HepG2 (cell line): ENCODE measurements at regions not wholly inside any gene's neighbourhood (a gene's known extent, or its start where the extent isn't known, plus 50 kb on each side); places are given as distances from the start of the nearest gene placed in this dataset.
A peak's percentile ranks its signal among the peaks of the same experiment; 100 is the strongest.

Experiments
- IRX3 ChIP-seq: sonication (generic); formaldehyde crosslinking; IDR thresholded peaks from 2 replicates; pipeline ENCODE4 v1.8.1; 2023; ENCODE audit warnings: mild to moderate bottlenecking, low read depth, missing genetic modification reagents, borderline replicate concordance
- MIER3 ChIP-seq: IDR thresholded peaks from 2 replicates; pipeline ENCODE4 v1.6.1; 2016; ENCODE audit warnings: missing compliant biosample characterization, borderline replicate concordance
- PHF21A ChIP-seq: sonication (generic); formaldehyde crosslinking; IDR thresholded peaks from 2 replicates; pipeline ENCODE4 v1.5.0; 2020; ENCODE audit warnings: mild to moderate bottlenecking, missing genetic modification reagents
- ZBTB38 ChIP-seq: sonication (generic); formaldehyde crosslinking; IDR thresholded peaks from 2 replicates; pipeline ENCODE4 v1.5.1; 2020; ENCODE audit warnings: mild to moderate bottlenecking, missing genetic modification reagents
- ZC3H13 ChIP-seq: sonication (generic); formaldehyde crosslinking; IDR thresholded peaks from 2 replicates; pipeline ENCODE4 v1.8.1; 2023; ENCODE audit warnings: mild to moderate bottlenecking, missing genetic modification reagents, moderate library complexity
- ZFYVE20 ChIP-seq: sonication (generic); formaldehyde crosslinking; IDR thresholded peaks from 2 replicates; pipeline ENCODE4 v1.8.0; 2023; ENCODE audit warnings: low read depth, mild to moderate bottlenecking, moderate library complexity, missing genetic modification reagents, borderline replicate concordance
- ZNF230 ChIP-seq: sonication (generic); formaldehyde crosslinking; IDR thresholded peaks from 2 replicates; pipeline ENCODE4 v1.4.0; 2020; ENCODE audit warnings: mild to moderate bottlenecking, missing genetic modification reagents
- ZNF256 ChIP-seq: sonication (generic); formaldehyde crosslinking; conservative IDR thresholded peaks from 2 replicates; pipeline ENCODE4 v1.4.0; 2020; ENCODE audit warnings: missing genetic modification reagents
- ZNF484 ChIP-seq: sonication (generic); formaldehyde crosslinking; IDR thresholded peaks from 2 replicates; pipeline ENCODE4 v1.5.1; 2020; ENCODE audit warnings: mild to moderate bottlenecking, low read depth, missing genetic modification reagents, borderline replicate concordance
- ZNF556 ChIP-seq: sonication (generic); formaldehyde crosslinking; IDR thresholded peaks from 2 replicates; pipeline ENCODE4 v1.4.0; 2020; ENCODE audit warnings: mild to moderate bottlenecking, missing genetic modification reagents, borderline replicate concordance
- ZNF589 ChIP-seq: sonication (generic); formaldehyde crosslinking; conservative IDR thresholded peaks from 2 replicates; pipeline ENCODE4 v1.8.0; 2022; ENCODE audit warnings: mild to moderate bottlenecking, moderate library complexity, missing genetic modification reagents
- ZSCAN25 ChIP-seq: sonication (generic); formaldehyde crosslinking; IDR thresholded peaks from 2 replicates; pipeline ENCODE4 v1.8.0; 2022; ENCODE audit warnings: mild to moderate bottlenecking, missing genetic modification reagents
- TF ChIP-seq, protein P1 (sequence below): sonication (generic); formaldehyde crosslinking; IDR thresholded peaks from 2 replicates; pipeline ENCODE4 v1.8.1; 2022; ENCODE audit warnings: mild to moderate bottlenecking, missing genetic modification reagents
- TF ChIP-seq, protein P2 (sequence below), 2 experiments: sonication (generic) in 1 of 2; formaldehyde crosslinking in 1 of 2; IDR thresholded peaks; 2 replicates each; pipeline versions ENCODE4 v1.4.0 to v1.6.1; 2016 to 2020; ENCODE audit warnings: borderline replicate concordance in 1 of 2, low read depth in 1 of 2, mild to moderate bottlenecking in 1 of 2, missing genetic modification reagents in 1 of 2
- TF ChIP-seq, protein P3 (sequence below): sonication (generic); formaldehyde crosslinking; IDR thresholded peaks from 2 replicates; pipeline ENCODE4 v1.5.0; 2020; ENCODE audit warnings: mild to moderate bottlenecking, missing genetic modification reagents, borderline replicate concordance
- TF ChIP-seq, protein P4 (sequence below): sonication (generic); formaldehyde crosslinking; conservative IDR thresholded peaks from 2 replicates; pipeline ENCODE4 v1.8.0; 2022; ENCODE audit warnings: mild to moderate bottlenecking, moderate library complexity, missing genetic modification reagents

DNA sequence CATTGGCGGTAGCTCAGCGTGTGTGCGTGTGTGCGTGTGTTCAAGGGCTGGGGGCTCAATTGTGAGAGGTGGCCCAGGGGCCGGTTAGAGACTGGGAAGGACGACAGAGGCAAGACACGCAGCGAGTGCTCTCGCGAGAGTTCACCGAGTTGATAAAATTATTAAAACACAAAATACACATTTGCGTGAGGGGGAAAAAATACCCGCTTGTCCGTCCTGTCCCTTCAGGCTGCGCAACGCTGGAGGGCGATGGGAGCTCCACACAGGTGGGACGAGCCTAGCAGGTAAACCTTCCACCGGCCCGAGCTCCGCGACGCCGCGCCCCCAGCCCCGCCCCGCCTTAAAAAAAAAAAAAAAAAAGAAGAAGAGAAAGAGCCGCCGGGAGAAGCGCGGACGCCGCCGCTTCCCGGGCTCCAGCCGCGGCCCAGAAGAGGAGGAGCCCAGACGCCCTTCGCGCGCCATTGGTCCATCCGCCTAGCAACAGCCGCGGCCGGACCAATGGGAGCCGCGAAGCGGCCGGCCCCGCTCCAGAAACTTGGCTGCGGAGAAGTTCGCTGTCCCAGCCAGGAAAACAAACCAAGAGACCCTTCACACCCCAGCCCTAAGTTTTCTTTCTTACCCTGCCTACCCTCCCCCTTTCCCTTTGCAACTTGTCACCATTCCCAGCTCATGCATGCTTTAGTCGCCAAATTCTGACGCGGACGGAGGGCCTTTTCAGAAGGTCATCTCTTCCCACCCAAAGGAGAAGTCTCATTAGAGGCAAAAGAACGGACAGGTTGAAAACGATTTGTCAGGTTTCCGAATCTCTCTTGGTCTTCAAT lies 169.9 kb upstream of the MAF start (continued):
- TF ChIP-seq, protein P1, sequence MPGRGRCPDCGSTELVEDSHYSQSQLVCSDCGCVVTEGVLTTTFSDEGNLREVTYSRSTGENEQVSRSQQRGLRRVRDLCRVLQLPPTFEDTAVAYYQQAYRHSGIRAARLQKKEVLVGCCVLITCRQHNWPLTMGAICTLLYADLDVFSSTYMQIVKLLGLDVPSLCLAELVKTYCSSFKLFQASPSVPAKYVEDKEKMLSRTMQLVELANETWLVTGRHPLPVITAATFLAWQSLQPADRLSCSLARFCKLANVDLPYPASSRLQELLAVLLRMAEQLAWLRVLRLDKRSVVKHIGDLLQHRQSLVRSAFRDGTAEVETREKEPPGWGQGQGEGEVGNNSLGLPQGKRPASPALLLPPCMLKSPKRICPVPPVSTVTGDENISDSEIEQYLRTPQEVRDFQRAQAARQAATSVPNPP (CRISPR knock-in tag): no peak
- TF ChIP-seq ZFYVE20 (CRISPR knock-in tag) (no peak), ZBTB38 (no peak), ZNF484 (no peak), IRX3 (no peak), ZC3H13 (no peak), ZNF256 (no peak; the same call in 1 of the 2 replicates), PHF21A (CRISPR knock-in tag) (no peak), ZSCAN25 (CRISPR knock-in tag) (no peak), ZNF556 (no peak), MIER3 (CRISPR knock-in tag) (no peak), ZNF589 (CRISPR knock-in tag) (no peak), ZNF230 (CRISPR knock-in tag) (no peak)
- TF ChIP-seq, protein P2, sequence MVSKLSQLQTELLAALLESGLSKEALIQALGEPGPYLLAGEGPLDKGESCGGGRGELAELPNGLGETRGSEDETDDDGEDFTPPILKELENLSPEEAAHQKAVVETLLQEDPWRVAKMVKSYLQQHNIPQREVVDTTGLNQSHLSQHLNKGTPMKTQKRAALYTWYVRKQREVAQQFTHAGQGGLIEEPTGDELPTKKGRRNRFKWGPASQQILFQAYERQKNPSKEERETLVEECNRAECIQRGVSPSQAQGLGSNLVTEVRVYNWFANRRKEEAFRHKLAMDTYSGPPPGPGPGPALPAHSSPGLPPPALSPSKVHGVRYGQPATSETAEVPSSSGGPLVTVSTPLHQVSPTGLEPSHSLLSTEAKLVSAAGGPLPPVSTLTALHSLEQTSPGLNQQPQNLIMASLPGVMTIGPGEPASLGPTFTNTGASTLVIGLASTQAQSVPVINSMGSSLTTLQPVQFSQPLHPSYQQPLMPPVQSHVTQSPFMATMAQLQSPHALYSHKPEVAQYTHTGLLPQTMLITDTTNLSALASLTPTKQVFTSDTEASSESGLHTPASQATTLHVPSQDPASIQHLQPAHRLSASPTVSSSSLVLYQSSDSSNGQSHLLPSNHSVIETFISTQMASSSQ (IDR thresholded peaks at IDR 0.05; ENCODE audit: low read depth): no peak
- TF ChIP-seq, protein P2 (CRISPR knock-in tag; IDR thresholded peaks at IDR 0.05; ENCODE audit: borderline replicate concordance): no peak
- TF ChIP-seq, protein P3, sequence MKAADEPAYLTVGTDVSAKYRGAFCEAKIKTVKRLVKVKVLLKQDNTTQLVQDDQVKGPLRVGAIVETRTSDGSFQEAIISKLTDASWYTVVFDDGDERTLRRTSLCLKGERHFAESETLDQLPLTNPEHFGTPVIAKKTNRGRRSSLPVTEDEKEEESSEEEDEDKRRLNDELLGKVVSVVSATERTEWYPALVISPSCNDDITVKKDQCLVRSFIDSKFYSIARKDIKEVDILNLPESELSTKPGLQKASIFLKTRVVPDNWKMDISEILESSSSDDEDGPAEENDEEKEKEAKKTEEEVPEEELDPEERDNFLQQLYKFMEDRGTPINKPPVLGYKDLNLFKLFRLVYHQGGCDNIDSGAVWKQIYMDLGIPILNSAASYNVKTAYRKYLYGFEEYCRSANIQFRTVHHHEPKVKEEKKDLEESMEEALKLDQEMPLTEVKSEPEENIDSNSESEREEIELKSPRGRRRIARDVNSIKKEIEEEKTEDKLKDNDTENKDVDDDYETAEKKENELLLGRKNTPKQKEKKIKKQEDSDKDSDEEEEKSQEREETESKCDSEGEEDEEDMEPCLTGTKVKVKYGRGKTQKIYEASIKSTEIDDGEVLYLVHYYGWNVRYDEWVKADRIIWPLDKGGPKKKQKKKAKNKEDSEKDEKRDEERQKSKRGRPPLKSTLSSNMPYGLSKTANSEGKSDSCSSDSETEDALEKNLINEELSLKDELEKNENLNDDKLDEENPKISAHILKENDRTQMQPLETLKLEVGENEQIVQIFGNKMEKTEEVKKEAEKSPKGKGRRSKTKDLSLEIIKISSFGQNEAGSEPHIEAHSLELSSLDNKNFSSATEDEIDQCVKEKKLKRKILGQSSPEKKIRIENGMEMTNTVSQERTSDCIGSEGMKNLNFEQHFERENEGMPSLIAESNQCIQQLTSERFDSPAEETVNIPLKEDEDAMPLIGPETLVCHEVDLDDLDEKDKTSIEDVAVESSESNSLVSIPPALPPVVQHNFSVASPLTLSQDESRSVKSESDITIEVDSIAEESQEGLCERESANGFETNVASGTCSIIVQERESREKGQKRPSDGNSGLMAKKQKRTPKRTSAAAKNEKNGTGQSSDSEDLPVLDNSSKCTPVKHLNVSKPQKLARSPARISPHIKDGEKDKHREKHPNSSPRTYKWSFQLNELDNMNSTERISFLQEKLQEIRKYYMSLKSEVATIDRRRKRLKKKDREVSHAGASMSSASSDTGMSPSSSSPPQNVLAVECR: 0 out of 2 replicates have a peak, but pooled peaks have one; percentile 29
- TF ChIP-seq, protein P4, sequence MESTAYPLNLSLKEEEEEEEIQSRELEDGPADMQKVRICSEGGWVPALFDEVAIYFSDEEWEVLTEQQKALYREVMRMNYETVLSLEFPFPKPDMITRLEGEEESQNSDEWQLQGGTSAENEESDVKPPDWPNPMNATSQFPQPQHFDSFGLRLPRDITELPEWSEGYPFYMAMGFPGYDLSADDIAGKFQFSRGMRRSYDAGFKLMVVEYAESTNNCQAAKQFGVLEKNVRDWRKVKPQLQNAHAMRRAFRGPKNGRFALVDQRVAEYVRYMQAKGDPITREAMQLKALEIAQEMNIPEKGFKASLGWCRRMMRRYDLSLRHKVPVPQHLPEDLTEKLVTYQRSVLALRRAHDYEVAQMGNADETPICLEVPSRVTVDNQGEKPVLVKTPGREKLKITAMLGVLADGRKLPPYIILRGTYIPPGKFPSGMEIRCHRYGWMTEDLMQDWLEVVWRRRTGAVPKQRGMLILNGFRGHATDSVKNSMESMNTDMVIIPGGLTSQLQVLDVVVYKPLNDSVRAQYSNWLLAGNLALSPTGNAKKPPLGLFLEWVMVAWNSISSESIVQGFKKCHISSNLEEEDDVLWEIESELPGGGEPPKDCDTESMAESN (CRISPR knock-in tag): no peak
